Medulla oblongata (tissue), 1 donor: ENCODE measurements at regions not wholly inside any gene's neighbourhood (a gene's known extent, or its start where the extent isn't known, plus 50 kb on each side); places are given as distances from the start of the nearest gene placed in this dataset.
"Not testable (repeated sequence)": the region's sequence is repeated elsewhere in the genome, so short reads cannot be mapped to it uniquely, and the experiment has no call there.

Experiments used
- DNase-seq: peaks from one replicate; pipeline ENCODE4 v3.0.0-alpha.2; 2015; ENCODE audit errors: extremely low spot score

GRCh38 chr13:65308729-65309128 lies 1921.4 kb downstream of the PCDH9 start:
- not testable (repeated sequence) for DNase-seq

- DNase-seq = no peak
Observed at GRCh38 chr13:65307056-65307455, 1923.1 kb downstream of the PCDH9 start.

GRCh38 chr13:65302691-65303090 lies 1927.4 kb downstream of the PCDH9 start:
- no peak for DNase-seq

GRCh38 chr13:65301506-65301905 lies 1928.6 kb downstream of the PCDH9 start:
- DNase-seq = no peak

- DNase-seq = no peak
Observed at GRCh38 chr13:65300220-65300619, 1929.9 kb downstream of the PCDH9 start.

GRCh38 chr13:65293530-65294198 lies 1936.5 kb downstream of the PCDH9 start:
- DNase-seq = no peak

- DNase-seq = no peak
Observed at GRCh38 chr13:65292488-65292901, 1937.6 kb downstream of the PCDH9 start.

- DNase-seq = no peak
Observed at GRCh38 chr13:65287405-65287804, 1942.7 kb downstream of the PCDH9 start.

- DNase-seq = no peak
Observed at GRCh38 chr13:65275838-65276630, 1954.1 kb downstream of the PCDH9 start.

GRCh38 chr13:65275108-65275507 lies 1955.0 kb downstream of the PCDH9 start:
- DNase-seq = no peak

- DNase-seq = not testable (repeated sequence)
Observed at GRCh38 chr13:65273811-65274420, 1956.2 kb downstream of the PCDH9 start.

GRCh38 chr13:65268009-65268408 lies 1962.1 kb downstream of the PCDH9 start:
- no peak for DNase-seq

- DNase-seq = no peak
Observed at GRCh38 chr13:65265988-65266387, 1964.1 kb downstream of the PCDH9 start.

GRCh38 chr13:65264066-65264465 lies 1966.1 kb downstream of the PCDH9 start:
- DNase-seq = no peak

- peak; percentile 5 for DNase-seq
Observed at GRCh38 chr13:65260946-65261891, 1968.9 kb downstream of the PCDH9 start.

- DNase-seq = no peak
Observed at GRCh38 chr13:65240773-65241172, 1989.4 kb downstream of the PCDH9 start.

- DNase-seq = no peak
Observed at GRCh38 chr13:65236841-65237418, 1993.2 kb downstream of the PCDH9 start.

GRCh38 chr13:65217471-65217995 lies 2012.6 kb downstream of the PCDH9 start:
- DNase-seq = no peak

GRCh38 chr13:65202845-65203244 lies 2027.3 kb downstream of the PCDH9 start:
- not testable (repeated sequence) for DNase-seq

- DNase-seq = no peak
Observed at GRCh38 chr13:65188721-65189120, 2041.4 kb downstream of the PCDH9 start.

- DNase-seq = no peak
Observed at GRCh38 chr13:65168026-65168425, 2062.1 kb downstream of the PCDH9 start.
